AG09309 (cell line): ENCODE measurements at regions not wholly inside any gene's neighbourhood (a gene's known extent, or its start where the extent isn't known, plus 50 kb on each side); places are given as distances from the start of the nearest gene placed in this dataset.

Source experiments
- DNase-seq: peaks from one replicate; pipeline ENCODE4 v3.0.0-alpha.2; 2010; ENCODE audit warnings: low read depth
- H3K4me3 ChIP-seq: 2 replicates; pipeline ENCODE4 v1.5.1; 2011; ENCODE audit warnings: mild to moderate bottlenecking, low read depth, low read length, moderate library complexity; ENCODE audit not compliant: control insufficient read depth
- CTCF ChIP-seq: IDR thresholded peaks from 2 replicates; pipeline ENCODE4 v1.5.1; 2011; ENCODE audit warnings: mild to moderate bottlenecking, low read depth, low read length, inconsistent platforms; ENCODE audit not compliant: insufficient read depth, control insufficient read depth; ENCODE audit errors: missing control alignments

GRCh38 chr15:93587059-93587521 lies 498.1 kb upstream of the RGMA start:
- TF ChIP-seq CTCF: no peak
- DNase-seq: no peak
- no peak overlapping the region for H3K4me3 ChIP-seq

GRCh38 chr15:93585012-93585411 lies 496.0 kb upstream of the RGMA start:
- DNase-seq: no peak
- no peak overlapping the region for H3K4me3 ChIP-seq
- no peak for TF ChIP-seq CTCF

- TF ChIP-seq CTCF: no peak
- H3K4me3 ChIP-seq: no peak overlapping the region
- no peak for DNase-seq
Measured at GRCh38 chr15:93583968-93584367, 495.0 kb upstream of the RGMA start.

- no peak for TF ChIP-seq CTCF
- no peak for DNase-seq
Measured at GRCh38 chr15:93583552-93583951, 494.5 kb upstream of the RGMA start.

GRCh38 chr15:93570527-93570926 lies 481.5 kb upstream of the RGMA start:
- no peak for TF ChIP-seq CTCF
- no peak for DNase-seq
- H3K4me3 ChIP-seq: no peak overlapping the region

More at GRCh38 chr15:93583552-93583951, 494.5 kb upstream of the RGMA start:
- H3K4me3 ChIP-seq: no peak overlapping the region

GRCh38 chr15:93566762-93567161 lies 477.8 kb upstream of the RGMA start:
- DNase-seq: no peak
- no peak for TF ChIP-seq CTCF
- no peak overlapping the region for H3K4me3 ChIP-seq

- H3K4me3 ChIP-seq: no peak overlapping the region
- no peak for DNase-seq
- no peak for TF ChIP-seq CTCF
Measured at GRCh38 chr15:93565201-93565600, 476.2 kb upstream of the RGMA start.
